A549 (cell line): ENCODE measurements at regions not wholly inside any gene's neighbourhood (a gene's known extent, or its start where the extent isn't known, plus 50 kb on each side); places are given as distances from the start of the nearest gene placed in this dataset.

Experiments
- CEBPB ChIP-seq, 2 experiments: fragments of >200 bp in 1 of 2; sonication (Bioruptor Twin) in 1 of 2; formaldehyde crosslinking in 1 of 2; IDR thresholded peaks; 2 replicates each; pipeline ENCODE4 v1.6.1; 2012 to 2016
- ESRRA ChIP-seq: fragments of 150-350 bp; IDR thresholded peaks from 2 replicates; pipeline ENCODE4 v1.6.1; 2014; ENCODE audit warnings: mild to moderate bottlenecking, low read length, borderline replicate concordance
- HOXA7 ChIP-seq: fragments of 250-450 bp; sonication (Bioruptor Pico); IDR thresholded peaks from 2 replicates; pipeline ENCODE4 v1.5.0; 2020; ENCODE audit warnings: mild to moderate bottlenecking, moderate library complexity
- KDM5A ChIP-seq: fragments of 200-600 bp; sonication (generic); IDR thresholded peaks from 2 replicates; pipeline ENCODE4 v1.6.1; 2016; ENCODE audit warnings: antibody characterized with exemption, mild to moderate bottlenecking
- POLR2A ChIP-seq: IDR thresholded peaks from 2 replicates; pipeline ENCODE4 v1.6.1; 2012; ENCODE audit warnings: mild to moderate bottlenecking, low read length
- SMC3 ChIP-seq: fragments of >200 bp; sonication (Bioruptor Twin); formaldehyde crosslinking; IDR thresholded peaks from 3 replicates; pipeline ENCODE4 v1.6.1; 2018; ENCODE audit warnings: inconsistent platforms
- TF ChIP-seq, protein P1 (sequence below): fragments of >200 bp; sonication (Bioruptor Twin); formaldehyde crosslinking; IDR thresholded peaks from 3 replicates; pipeline ENCODE4 v1.5.1; 2016
- TF ChIP-seq, protein P2 (sequence below): fragments of 200-600 bp; sonication (generic); IDR thresholded peaks from 2 replicates; pipeline ENCODE4 v1.6.1; 2016; ENCODE audit warnings: antibody characterized with exemption, mild to moderate bottlenecking, moderate library complexity
- TF ChIP-seq, protein P3 (sequence below): fragments of 250-450 bp; sonication (Bioruptor Pico); IDR thresholded peaks from 2 replicates; pipeline ENCODE4 v1.5.0; 2021; ENCODE audit warnings: mild to moderate bottlenecking, moderate library complexity, borderline replicate concordance
- TF ChIP-seq, protein P4 (sequence below): fragments of 450-650 bp; IDR thresholded peaks from 2 replicates; pipeline ENCODE4 v1.6.1; 2014; ENCODE audit warnings: antibody characterized with exemption

DNA sequence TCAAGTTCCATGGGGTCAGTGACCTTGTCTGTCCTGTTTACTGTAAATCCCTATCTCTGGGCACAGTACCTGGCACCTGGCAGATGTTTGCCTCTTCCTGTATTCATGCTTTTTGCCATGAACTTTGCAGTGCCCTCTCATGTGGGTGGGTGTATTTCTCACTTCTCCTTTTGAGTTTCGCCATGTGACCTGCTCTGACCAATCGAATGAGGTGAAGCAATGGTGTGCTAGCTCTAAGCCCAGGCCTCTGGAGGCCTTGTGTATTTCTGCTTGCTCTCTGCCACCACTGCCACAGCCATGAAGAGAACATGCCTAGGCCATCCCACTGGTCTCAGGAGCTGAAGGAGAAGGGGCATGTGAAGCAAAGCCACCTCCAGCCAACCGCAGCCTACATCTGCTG, 185.5 kb upstream of the ZC3H12A start:
- TF ChIP-seq HOXA7 (CRISPR knock-in tag) (no peak), POLR2A (no peak), SMC3 (no peak), ESRRA (no peak), KDM5A (no peak), CEBPB (IDR thresholded peaks at IDR 0.05) (no peak)
- TF ChIP-seq, protein P1, sequence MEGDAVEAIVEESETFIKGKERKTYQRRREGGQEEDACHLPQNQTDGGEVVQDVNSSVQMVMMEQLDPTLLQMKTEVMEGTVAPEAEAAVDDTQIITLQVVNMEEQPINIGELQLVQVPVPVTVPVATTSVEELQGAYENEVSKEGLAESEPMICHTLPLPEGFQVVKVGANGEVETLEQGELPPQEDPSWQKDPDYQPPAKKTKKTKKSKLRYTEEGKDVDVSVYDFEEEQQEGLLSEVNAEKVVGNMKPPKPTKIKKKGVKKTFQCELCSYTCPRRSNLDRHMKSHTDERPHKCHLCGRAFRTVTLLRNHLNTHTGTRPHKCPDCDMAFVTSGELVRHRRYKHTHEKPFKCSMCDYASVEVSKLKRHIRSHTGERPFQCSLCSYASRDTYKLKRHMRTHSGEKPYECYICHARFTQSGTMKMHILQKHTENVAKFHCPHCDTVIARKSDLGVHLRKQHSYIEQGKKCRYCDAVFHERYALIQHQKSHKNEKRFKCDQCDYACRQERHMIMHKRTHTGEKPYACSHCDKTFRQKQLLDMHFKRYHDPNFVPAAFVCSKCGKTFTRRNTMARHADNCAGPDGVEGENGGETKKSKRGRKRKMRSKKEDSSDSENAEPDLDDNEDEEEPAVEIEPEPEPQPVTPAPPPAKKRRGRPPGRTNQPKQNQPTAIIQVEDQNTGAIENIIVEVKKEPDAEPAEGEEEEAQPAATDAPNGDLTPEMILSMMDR = no peak
- TF ChIP-seq, protein P2, sequence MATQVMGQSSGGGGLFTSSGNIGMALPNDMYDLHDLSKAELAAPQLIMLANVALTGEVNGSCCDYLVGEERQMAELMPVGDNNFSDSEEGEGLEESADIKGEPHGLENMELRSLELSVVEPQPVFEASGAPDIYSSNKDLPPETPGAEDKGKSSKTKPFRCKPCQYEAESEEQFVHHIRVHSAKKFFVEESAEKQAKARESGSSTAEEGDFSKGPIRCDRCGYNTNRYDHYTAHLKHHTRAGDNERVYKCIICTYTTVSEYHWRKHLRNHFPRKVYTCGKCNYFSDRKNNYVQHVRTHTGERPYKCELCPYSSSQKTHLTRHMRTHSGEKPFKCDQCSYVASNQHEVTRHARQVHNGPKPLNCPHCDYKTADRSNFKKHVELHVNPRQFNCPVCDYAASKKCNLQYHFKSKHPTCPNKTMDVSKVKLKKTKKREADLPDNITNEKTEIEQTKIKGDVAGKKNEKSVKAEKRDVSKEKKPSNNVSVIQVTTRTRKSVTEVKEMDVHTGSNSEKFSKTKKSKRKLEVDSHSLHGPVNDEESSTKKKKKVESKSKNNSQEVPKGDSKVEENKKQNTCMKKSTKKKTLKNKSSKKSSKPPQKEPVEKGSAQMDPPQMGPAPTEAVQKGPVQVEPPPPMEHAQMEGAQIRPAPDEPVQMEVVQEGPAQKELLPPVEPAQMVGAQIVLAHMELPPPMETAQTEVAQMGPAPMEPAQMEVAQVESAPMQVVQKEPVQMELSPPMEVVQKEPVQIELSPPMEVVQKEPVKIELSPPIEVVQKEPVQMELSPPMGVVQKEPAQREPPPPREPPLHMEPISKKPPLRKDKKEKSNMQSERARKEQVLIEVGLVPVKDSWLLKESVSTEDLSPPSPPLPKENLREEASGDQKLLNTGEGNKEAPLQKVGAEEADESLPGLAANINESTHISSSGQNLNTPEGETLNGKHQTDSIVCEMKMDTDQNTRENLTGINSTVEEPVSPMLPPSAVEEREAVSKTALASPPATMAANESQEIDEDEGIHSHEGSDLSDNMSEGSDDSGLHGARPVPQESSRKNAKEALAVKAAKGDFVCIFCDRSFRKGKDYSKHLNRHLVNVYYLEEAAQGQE = no peak
- TF ChIP-seq, protein P3, sequence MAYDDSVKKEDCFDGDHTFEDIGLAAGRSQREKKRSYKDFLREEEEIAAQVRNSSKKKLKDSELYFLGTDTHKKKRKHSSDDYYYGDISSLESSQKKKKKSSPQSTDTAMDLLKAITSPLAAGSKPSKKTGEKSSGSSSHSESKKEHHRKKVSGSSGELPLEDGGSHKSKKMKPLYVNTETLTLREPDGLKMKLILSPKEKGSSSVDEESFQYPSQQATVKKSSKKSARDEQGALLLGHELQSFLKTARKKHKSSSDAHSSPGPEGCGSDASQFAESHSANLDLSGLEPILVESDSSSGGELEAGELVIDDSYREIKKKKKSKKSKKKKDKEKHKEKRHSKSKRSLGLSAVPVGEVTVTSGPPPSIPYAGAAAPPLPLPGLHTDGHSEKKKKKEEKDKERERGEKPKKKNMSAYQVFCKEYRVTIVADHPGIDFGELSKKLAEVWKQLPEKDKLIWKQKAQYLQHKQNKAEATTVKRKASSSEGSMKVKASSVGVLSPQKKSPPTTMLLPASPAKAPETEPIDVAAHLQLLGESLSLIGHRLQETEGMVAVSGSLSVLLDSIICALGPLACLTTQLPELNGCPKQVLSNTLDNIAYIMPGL (CRISPR knock-in tag) = no peak
- TF ChIP-seq, protein P4, sequence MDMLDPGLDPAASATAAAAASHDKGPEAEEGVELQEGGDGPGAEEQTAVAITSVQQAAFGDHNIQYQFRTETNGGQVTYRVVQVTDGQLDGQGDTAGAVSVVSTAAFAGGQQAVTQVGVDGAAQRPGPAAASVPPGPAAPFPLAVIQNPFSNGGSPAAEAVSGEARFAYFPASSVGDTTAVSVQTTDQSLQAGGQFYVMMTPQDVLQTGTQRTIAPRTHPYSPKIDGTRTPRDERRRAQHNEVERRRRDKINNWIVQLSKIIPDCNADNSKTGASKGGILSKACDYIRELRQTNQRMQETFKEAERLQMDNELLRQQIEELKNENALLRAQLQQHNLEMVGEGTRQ = no peak
